Spleen (tissue), 7 donors: ENCODE measurements at regions not wholly inside any gene's neighbourhood (a gene's known extent, or its start where the extent isn't known, plus 50 kb on each side); places are given as distances from the start of the nearest gene placed in this dataset.

ENCODE experiments used
- CTCF ChIP-seq, 11 experiments: fragments of 200-600 bp in 7 of 11; fragments of 450-650 bp in 4 of 11; sonication (generic) in 4 of 11; IDR thresholded peaks in 8 of 11; conservative IDR thresholded peaks in 3 of 11; 1 replicate in 7 of 11; 2 replicates in 4 of 11; pipeline versions ENCODE4 v1.4.0 to v1.8.0; 2016 to 2021; ENCODE audit warnings: antibody characterized with exemption in 11 of 11, inconsistent platforms in 4 of 11, mild to moderate bottlenecking in 1 of 11
- POLR2A ChIP-seq, 3 donors: fragments of 450-650 bp; IDR thresholded peaks; one replicate each; pipeline ENCODE4 v1.5.1; 2017; ENCODE audit warnings: antibody characterized with exemption in 3 of 3, mild to moderate bottlenecking in 1 of 3
- POLR2AphosphoS5 ChIP-seq, 3 donors: sonication (generic); formaldehyde crosslinking; IDR thresholded peaks; one replicate each; pipeline ENCODE4 v1.5.1; 2017; ENCODE audit warnings: antibody characterized with exemption in 3 of 3
- donor health status: DM: no; HTN: no; CAD: no; lungs with moderate emphysema.
- donor health status: DM: no; HTN: no; CAD: no.
- donor health status: DM: no; HTN: no; CAD: no.

- no peak for TF ChIP-seq CTCF (IDR thresholded peaks at IDR 0.05 in 8 of 11, conservative IDR thresholded peaks at IDR 0.05 in 3 of 11)
- no peak for TF ChIP-seq POLR2A (IDR thresholded peaks at IDR 0.05)
- no peak for TF ChIP-seq POLR2AphosphoS5 (IDR thresholded peaks at IDR 0.05)
Observed at GRCh38 chr2:35082072-35082471, 1273.5 kb upstream of the CRIM1 start.
